Transverse colon (tissue), 3 donors: ENCODE measurements at regions not wholly inside any gene's neighbourhood (a gene's known extent, or its start where the extent isn't known, plus 50 kb on each side); places are given as distances from the start of the nearest gene placed in this dataset.

Experiments used
- EP300 ChIP-seq: sonication (generic); formaldehyde crosslinking; IDR thresholded peaks from one replicate; pipeline ENCODE4 v1.6.1; 2017; ENCODE audit warnings: antibody characterized with exemption, low read depth
- POLR2A ChIP-seq: fragments of 450-650 bp; IDR thresholded peaks from one replicate; pipeline ENCODE4 v1.6.1; 2016; ENCODE audit warnings: antibody characterized with exemption, mild to moderate bottlenecking, moderate library complexity
- TF ChIP-seq, protein P1 (sequence below), 5 experiments: fragments of 200-600 bp in 3 of 5; fragments of 450-650 bp in 2 of 5; sonication (generic) in 3 of 5; IDR thresholded peaks; 1 replicate in 2 of 5; 2 replicates in 3 of 5; pipeline ENCODE4 v1.5.1; 2016 to 2017; ENCODE audit warnings: antibody characterized with exemption in 5 of 5, inconsistent platforms in 3 of 5, mild to moderate bottlenecking in 2 of 5, moderate library complexity in 1 of 5

DNA sequence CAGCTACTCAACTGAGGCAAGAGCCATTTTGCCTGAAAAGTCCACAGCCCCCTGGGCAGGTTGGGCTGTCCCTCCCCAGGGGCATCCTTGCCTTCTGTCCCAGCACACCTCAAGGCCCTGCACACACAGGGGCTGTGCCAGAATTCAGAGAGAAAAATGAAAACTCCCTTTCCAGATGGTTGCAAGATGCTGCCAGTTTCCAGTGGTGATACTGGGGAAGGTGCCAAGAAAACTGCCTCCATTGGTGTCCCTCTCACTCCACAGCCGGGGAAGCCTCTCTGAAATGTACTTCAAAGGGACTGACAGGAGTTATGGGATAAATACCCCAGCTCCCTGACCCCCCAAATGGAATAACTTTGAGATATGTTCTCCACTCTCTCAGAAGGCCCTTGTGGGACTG is 154.2 kb upstream of the MAFB start:
- TF ChIP-seq, protein P1, sequence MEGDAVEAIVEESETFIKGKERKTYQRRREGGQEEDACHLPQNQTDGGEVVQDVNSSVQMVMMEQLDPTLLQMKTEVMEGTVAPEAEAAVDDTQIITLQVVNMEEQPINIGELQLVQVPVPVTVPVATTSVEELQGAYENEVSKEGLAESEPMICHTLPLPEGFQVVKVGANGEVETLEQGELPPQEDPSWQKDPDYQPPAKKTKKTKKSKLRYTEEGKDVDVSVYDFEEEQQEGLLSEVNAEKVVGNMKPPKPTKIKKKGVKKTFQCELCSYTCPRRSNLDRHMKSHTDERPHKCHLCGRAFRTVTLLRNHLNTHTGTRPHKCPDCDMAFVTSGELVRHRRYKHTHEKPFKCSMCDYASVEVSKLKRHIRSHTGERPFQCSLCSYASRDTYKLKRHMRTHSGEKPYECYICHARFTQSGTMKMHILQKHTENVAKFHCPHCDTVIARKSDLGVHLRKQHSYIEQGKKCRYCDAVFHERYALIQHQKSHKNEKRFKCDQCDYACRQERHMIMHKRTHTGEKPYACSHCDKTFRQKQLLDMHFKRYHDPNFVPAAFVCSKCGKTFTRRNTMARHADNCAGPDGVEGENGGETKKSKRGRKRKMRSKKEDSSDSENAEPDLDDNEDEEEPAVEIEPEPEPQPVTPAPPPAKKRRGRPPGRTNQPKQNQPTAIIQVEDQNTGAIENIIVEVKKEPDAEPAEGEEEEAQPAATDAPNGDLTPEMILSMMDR (IDR thresholded peaks at IDR 0.05) = no peak
- TF ChIP-seq POLR2A = no peak
- TF ChIP-seq EP300 = no peak
